Choroid plexus epithelial cell (primary cell): ENCODE measurements at regions not wholly inside any gene's neighbourhood (a gene's known extent, or its start where the extent isn't known, plus 50 kb on each side); places are given as distances from the start of the nearest gene placed in this dataset.
"Not testable (repeated sequence)": the region's sequence is repeated elsewhere in the genome, so short reads cannot be mapped to it uniquely, and the experiment has no call there.

Experiments
- DNase-seq: peaks from one replicate; pipeline ENCODE4 v3.0.0-alpha.2; 2010; ENCODE audit warnings: low read depth
- H3K4me3 ChIP-seq: 2 replicates; pipeline ENCODE4 v1.5.1; 2011; ENCODE audit warnings: low read depth, mild to moderate bottlenecking, control low read depth, low read length, moderate library complexity
- TF ChIP-seq, protein P1 (sequence below): conservative IDR thresholded peaks from 2 replicates; pipeline ENCODE4 v1.5.1; 2011; ENCODE audit warnings: low read depth, mild to moderate bottlenecking, control low read depth, inconsistent platforms, low read length, moderate library complexity

DNA sequence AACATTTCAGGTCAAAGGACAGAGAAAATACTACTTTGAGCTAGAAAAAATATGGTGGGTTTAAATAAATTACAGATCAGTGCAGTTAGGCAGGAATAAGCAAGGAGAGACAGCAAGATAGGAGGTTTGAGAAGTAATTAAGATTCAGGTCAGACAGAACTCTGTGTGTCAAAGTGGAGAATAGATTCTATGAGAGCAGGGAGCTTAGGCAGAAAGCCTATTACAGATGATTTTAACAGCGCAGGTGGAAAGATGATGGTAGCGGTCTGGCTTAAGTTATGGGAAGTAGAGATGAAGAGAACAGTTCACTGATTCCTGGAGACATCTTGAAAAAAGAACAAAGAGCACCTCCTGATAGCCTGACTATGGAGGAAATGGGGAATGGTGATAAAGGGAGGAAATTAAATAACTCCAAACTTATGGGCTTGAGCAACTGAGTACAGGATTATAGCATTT, 106.0 kb downstream of the APIP start:
- H3K4me3 ChIP-seq: no peak overlapping the region
- TF ChIP-seq, protein P1, sequence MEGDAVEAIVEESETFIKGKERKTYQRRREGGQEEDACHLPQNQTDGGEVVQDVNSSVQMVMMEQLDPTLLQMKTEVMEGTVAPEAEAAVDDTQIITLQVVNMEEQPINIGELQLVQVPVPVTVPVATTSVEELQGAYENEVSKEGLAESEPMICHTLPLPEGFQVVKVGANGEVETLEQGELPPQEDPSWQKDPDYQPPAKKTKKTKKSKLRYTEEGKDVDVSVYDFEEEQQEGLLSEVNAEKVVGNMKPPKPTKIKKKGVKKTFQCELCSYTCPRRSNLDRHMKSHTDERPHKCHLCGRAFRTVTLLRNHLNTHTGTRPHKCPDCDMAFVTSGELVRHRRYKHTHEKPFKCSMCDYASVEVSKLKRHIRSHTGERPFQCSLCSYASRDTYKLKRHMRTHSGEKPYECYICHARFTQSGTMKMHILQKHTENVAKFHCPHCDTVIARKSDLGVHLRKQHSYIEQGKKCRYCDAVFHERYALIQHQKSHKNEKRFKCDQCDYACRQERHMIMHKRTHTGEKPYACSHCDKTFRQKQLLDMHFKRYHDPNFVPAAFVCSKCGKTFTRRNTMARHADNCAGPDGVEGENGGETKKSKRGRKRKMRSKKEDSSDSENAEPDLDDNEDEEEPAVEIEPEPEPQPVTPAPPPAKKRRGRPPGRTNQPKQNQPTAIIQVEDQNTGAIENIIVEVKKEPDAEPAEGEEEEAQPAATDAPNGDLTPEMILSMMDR: no peak

DNA sequence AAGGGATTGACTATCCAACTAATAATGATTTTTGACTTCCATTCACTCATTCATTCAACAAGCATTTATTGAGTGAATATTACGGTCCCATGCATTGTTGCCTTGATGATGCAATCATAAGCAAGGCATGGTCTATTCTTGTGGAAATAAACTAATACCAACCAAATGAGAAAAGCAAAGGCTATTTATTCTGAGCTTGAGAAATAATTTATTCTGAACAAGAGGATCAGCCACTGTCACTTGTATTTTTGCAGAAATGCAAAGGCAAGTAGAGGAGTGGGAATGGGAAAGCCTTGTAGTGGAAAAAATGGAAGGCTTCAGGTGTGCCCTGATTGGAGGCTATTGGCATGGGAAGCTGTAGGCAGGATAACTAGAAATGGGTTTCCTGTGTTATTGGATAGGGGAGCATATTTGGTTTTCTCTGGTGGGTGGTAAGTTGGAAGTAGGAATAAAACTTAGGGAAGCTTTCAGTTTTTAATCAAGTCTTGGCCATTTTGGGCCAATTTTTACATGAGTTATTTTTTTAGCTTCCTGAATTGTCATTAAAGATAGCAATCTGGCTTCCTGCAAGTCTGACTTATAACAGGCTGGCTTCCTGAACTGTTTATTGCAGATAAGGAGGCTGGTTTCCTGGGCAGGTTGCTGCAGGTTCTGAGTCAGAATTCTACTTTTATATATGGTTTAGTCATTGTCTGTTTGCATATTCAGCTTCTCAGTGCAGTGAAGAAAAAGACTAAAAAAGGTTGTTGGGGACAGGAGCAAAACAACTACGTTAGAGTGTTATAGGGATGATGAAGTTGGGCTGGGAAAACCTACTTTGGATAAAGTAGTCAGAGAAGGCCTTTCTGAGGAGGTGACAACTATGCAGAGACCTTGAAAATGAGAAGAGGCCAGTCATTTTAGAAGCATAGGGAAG, 106.7 kb downstream of the APIP start:
- TF ChIP-seq, protein P1: no peak
- H3K4me3 ChIP-seq: no peak overlapping the region
- peak; percentile 11 for DNase-seq

More for the DNA sequence above, 106.0 kb downstream of the APIP start:
- no peak for DNase-seq

DNA sequence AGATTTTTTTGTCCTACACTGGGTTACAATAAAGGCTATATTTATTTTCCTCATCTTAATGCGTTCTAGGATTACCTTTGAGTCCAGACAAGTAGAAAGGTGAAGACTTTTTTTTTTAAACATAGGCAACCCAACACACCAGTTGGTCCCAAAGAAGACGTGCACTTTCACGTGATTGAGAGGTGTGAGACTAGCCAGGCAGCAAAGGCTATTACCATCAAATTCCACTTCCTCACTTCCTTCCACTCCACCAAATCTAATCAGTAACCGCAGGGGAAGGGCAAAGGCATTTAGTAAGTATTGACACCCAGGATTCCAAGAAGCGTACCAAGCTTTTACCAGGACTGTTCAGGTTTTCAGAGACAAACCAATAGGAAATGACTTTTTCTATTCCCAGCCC, 109.3 kb downstream of the APIP start:
- no peak overlapping the region for H3K4me3 ChIP-seq

DNA sequence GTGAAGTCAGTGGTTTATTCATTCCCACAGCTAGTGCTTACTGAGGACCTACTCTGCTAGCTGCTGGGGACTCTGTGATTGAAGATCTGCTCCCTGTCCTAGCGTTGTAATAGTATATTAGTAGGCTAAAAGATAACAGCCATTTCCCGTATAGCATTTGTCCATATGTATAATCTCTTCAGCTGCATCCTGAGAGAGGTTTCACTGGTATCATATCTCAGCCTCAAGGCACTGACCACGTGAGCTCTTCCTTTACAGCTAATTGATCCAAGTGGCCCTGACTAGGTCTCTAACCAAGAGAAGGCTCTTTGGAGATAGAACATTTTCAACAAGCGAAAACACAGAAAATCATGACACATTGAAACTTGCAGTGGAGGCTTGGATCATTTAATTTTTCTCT, 110.2 kb downstream of the APIP start:
- TF ChIP-seq, protein P1: no peak
- no peak for DNase-seq
- no peak overlapping the region for H3K4me3 ChIP-seq

More for the DNA sequence above, 109.3 kb downstream of the APIP start:
- DNase-seq: no peak
- TF ChIP-seq, protein P1: no peak

DNA sequence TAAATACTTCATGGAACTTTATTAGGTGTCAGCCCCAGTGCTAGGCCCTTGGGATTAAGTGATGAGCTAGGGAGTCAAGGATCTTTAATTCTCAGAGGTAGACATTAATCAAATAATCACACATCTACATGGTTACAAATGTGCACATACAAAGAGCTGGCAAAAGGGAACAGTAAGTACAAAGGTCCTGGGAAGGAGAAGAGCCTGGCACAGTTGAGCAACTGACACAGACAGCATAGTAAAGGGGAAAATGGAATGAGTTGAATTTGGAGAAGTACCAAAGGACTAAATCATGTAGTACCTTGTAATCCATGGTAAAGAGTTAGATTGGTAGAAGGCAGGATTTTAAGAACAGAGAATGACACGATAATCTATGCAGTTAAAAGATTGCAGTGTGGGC, 116.3 kb downstream of the APIP start:
- H3K4me3 ChIP-seq: no peak overlapping the region
- no peak for DNase-seq
- TF ChIP-seq, protein P1: no peak

DNA sequence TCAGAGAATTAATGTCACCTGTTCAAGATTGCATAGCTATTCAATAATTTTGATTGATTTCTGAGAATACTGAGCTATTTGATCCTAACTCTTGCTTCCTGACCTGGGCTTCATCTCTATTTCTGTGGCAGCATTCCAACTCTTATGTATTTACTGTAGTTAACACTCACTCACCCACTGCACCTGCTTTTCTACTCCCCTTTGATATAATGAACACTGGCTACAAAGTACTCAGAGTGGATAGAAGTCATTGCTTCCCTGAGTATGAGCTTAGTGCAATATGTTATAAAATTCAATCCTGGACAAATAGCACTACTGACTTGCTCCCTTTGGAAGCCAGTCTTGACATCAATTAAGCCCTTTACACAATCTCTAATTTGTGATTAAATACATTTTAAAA, 117.2 kb downstream of the APIP start:
- DNase-seq: no peak
- TF ChIP-seq, protein P1: no peak

DNA sequence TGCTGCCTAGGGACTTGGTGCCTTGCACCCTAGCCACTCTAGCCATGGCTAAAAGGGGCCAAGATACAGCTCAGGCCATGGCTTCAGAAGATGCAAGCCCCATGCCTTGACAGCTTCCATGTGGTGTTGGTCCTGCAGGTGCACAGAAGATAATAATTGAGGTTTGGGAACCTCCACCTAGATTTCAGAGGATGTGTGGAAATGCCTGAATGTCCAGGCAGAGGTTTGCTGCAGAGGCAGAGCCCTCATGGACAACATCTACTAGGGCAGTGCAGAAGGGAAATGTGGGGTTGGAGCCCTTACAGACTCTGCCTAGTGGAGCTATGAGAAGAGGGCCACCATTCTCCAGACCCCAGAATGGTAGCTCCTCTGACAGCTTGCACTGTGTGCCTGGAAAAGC, 118.7 kb downstream of the APIP start:
- not testable (repeated sequence) for DNase-seq

More for the DNA sequence above, 117.2 kb downstream of the APIP start:
- no peak overlapping the region for H3K4me3 ChIP-seq

More for the DNA sequence above, 118.7 kb downstream of the APIP start:
- not testable (repeated sequence) for H3K4me3 ChIP-seq
